SK-N-SH treated with all-trans-retinoic acid at 6 μM for 48 hours (cell line): ENCODE measurements at regions not wholly inside any gene's neighbourhood (a gene's known extent, or its start where the extent isn't known, plus 50 kb on each side); places are given as distances from the start of the nearest gene placed in this dataset.

Source experiments
- ATAC-seq: fragments of 200-7000 bp; cut with Tn5 transposase; 3 replicates; pipeline ENCODE4 v1.9.1; 2020; ENCODE audit warnings: mild to moderate bottlenecking, moderate library complexity
- ARNTL ChIP-seq: fragments of 450-650 bp; formaldehyde crosslinking; IDR thresholded peaks from 2 replicates; pipeline ENCODE4 v1.5.0; 2020; ENCODE audit warnings: low read depth, mild to moderate bottlenecking, moderate library complexity, borderline replicate concordance
- ESRRG ChIP-seq: fragments of 250-450 bp; sonication (Bioruptor Pico); IDR thresholded peaks from 2 replicates; pipeline ENCODE4 v1.6.1; 2021; ENCODE audit warnings: mild to moderate bottlenecking
- GLIS3 ChIP-seq: fragments of 250-450 bp; sonication (Bioruptor Pico); IDR thresholded peaks from 2 replicates; pipeline ENCODE4 v1.5.0; 2020; ENCODE audit warnings: mild to moderate bottlenecking, moderate library complexity
- ISL1 ChIP-seq: fragments of 250-450 bp; sonication (Bioruptor Pico); IDR thresholded peaks from 2 replicates; pipeline ENCODE4 v2.1.2; 2022; ENCODE audit warnings: mild to moderate bottlenecking, moderate library complexity
- OSR1 ChIP-seq: fragments of 250-450 bp; sonication (Bioruptor Pico); IDR thresholded peaks from 2 replicates; pipeline ENCODE4 v1.8.0; 2022; ENCODE audit warnings: moderate library complexity, mild to moderate bottlenecking, inconsistent platforms
- PPARA ChIP-seq: fragments of 250-450 bp; sonication (Bioruptor Pico); IDR thresholded peaks from 2 replicates; pipeline ENCODE4 v1.5.0; 2020; ENCODE audit warnings: mild to moderate bottlenecking, borderline replicate concordance
- SNAI2 ChIP-seq: fragments of 250-450 bp; sonication (Bioruptor Pico); IDR thresholded peaks from 2 replicates; pipeline ENCODE4 v1.5.0; 2020; ENCODE audit warnings: mild to moderate bottlenecking, moderate library complexity
- TOX ChIP-seq: fragments of 250-450 bp; sonication (Bioruptor Pico); IDR thresholded peaks from 2 replicates; pipeline ENCODE4 v1.8.0; 2021; ENCODE audit warnings: mild to moderate bottlenecking, moderate library complexity, borderline replicate concordance
- ZNF565 ChIP-seq: fragments of 450-650 bp; formaldehyde crosslinking; conservative IDR thresholded peaks from 2 replicates; pipeline ENCODE4 v1.5.0; 2020; ENCODE audit warnings: low read depth, mild to moderate bottlenecking, moderate library complexity
- ZNF70 ChIP-seq: fragments of 450-650 bp; formaldehyde crosslinking; IDR thresholded peaks from 2 replicates; pipeline ENCODE4 v1.5.0; 2020; ENCODE audit warnings: mild to moderate bottlenecking, moderate library complexity
- TF ChIP-seq, protein P1 (sequence below): fragments of 250-450 bp; sonication (Bioruptor Pico); IDR thresholded peaks from 2 replicates; pipeline ENCODE4 v1.8.0; 2020; ENCODE audit warnings: mild to moderate bottlenecking, moderate library complexity, borderline replicate concordance
- TF ChIP-seq, protein P2 (sequence below): fragments of 250-450 bp; sonication (Bioruptor Pico); IDR thresholded peaks from 2 replicates; pipeline ENCODE4 v1.8.0; 2021; ENCODE audit warnings: low read depth, mild to moderate bottlenecking, moderate library complexity, borderline replicate concordance
- TF ChIP-seq, protein P3 (sequence below): fragments of 250-450 bp; sonication (Bioruptor Pico); IDR thresholded peaks from 2 replicates; pipeline ENCODE4 v1.5.0; 2020; ENCODE audit warnings: mild to moderate bottlenecking, moderate library complexity

DNA sequence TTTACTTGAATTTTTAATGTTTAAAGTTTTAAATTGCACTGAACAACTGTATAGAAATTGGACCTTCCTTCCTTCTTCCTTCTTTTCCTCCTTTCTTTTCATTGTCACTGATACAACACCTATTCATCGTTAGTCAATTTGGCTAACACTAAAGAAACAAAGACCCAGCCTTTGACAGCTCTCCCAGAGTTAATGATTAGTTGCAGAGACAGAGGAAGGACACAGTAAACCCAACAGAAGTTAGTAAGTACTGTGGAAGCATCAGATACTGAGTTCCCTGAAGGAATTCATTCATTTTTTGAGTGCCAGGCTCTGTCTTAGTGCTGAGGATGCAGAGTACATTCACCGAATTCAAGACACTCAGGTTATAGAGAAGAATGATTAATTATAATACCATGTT, 77.9 kb upstream of the RAB27B start (continued):
- TF ChIP-seq, protein P1, sequence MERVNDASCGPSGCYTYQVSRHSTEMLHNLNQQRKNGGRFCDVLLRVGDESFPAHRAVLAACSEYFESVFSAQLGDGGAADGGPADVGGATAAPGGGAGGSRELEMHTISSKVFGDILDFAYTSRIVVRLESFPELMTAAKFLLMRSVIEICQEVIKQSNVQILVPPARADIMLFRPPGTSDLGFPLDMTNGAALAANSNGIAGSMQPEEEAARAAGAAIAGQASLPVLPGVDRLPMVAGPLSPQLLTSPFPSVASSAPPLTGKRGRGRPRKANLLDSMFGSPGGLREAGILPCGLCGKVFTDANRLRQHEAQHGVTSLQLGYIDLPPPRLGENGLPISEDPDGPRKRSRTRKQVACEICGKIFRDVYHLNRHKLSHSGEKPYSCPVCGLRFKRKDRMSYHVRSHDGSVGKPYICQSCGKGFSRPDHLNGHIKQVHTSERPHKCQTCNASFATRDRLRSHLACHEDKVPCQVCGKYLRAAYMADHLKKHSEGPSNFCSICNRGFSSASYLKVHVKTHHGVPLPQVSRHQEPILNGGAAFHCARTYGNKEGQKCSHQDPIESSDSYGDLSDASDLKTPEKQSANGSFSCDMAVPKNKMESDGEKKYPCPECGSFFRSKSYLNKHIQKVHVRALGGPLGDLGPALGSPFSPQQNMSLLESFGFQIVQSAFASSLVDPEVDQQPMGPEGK (CRISPR knock-in tag): no peak
- no peak for TF ChIP-seq TOX (CRISPR knock-in tag)
- no peak for TF ChIP-seq SNAI2 (CRISPR knock-in tag)

DNA sequence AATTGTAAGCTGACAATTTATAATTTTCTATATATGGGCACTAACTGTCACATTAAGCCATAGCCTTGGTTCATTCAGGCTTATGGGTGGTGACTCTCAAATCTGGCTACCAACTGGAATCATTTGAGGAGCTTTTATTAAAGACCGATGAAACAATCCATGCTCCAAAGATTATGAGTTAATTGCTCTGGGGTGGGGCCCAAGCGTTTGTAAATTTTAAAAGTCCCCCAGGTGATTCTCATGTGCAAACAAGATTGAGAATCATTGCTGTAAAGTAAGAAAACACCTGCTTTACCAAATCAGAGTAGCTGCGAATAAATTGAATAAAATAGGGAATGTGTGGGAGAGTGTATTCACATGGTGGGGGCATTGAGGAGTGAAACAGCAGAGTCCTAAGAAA, 76.1 kb upstream of the RAB27B start:
- TF ChIP-seq SNAI2 (CRISPR knock-in tag) (no peak), ARNTL (CRISPR knock-in tag) (no peak), OSR1 (CRISPR knock-in tag) (no peak), GLIS3 (CRISPR knock-in tag) (no peak), ZNF565 (CRISPR knock-in tag) (no peak)
- TF ChIP-seq, protein P2, sequence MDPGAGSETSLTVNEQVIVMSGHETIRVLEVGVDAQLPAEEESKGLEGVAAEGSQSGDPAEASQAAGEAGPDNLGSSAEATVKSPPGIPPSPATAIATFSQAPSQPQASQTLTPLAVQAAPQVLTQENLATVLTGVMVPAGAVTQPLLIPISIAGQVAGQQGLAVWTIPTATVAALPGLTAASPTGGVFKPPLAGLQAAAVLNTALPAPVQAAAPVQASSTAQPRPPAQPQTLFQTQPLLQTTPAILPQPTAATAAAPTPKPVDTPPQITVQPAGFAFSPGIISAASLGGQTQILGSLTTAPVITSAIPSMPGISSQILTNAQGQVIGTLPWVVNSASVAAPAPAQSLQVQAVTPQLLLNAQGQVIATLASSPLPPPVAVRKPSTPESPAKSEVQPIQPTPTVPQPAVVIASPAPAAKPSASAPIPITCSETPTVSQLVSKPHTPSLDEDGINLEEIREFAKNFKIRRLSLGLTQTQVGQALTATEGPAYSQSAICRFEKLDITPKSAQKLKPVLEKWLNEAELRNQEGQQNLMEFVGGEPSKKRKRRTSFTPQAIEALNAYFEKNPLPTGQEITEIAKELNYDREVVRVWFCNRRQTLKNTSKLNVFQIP (CRISPR knock-in tag): no peak
- ATAC-seq: no peak

DNA sequence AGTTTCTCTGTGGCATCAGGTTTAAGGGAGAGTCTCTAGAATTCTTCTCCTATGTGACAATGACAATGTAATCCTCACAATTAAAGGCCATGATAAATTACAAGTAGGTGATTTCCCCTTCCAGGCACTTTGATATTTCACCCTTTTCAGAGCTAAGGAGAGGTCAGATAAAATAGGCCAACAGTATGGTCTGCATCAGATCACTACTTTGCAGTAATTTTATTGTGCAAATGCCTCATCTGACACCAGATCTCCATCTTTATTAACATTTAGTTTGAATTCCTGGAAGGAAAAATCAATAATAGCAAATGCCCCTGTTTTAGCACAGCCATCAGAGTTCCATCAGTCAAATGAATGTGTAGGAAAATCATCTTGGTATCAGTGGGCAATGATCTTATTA, 72.8 kb upstream of the RAB27B start:
- TF ChIP-seq PPARA (CRISPR knock-in tag) (no peak), GLIS3 (CRISPR knock-in tag) (no peak), ESRRG (CRISPR knock-in tag) (no peak), ISL1 (CRISPR knock-in tag) (no peak), ZNF70 (CRISPR knock-in tag) (no peak)
- TF ChIP-seq, protein P2 (CRISPR knock-in tag): no peak
- TF ChIP-seq, protein P3, sequence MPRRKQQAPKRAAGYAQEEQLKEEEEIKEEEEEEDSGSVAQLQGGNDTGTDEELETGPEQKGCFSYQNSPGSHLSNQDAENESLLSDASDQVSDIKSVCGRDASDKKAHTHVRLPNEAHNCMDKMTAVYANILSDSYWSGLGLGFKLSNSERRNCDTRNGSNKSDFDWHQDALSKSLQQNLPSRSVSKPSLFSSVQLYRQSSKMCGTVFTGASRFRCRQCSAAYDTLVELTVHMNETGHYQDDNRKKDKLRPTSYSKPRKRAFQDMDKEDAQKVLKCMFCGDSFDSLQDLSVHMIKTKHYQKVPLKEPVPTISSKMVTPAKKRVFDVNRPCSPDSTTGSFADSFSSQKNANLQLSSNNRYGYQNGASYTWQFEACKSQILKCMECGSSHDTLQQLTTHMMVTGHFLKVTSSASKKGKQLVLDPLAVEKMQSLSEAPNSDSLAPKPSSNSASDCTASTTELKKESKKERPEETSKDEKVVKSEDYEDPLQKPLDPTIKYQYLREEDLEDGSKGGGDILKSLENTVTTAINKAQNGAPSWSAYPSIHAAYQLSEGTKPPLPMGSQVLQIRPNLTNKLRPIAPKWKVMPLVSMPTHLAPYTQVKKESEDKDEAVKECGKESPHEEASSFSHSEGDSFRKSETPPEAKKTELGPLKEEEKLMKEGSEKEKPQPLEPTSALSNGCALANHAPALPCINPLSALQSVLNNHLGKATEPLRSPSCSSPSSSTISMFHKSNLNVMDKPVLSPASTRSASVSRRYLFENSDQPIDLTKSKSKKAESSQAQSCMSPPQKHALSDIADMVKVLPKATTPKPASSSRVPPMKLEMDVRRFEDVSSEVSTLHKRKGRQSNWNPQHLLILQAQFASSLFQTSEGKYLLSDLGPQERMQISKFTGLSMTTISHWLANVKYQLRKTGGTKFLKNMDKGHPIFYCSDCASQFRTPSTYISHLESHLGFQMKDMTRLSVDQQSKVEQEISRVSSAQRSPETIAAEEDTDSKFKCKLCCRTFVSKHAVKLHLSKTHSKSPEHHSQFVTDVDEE (CRISPR knock-in tag): no peak
- no peak for ATAC-seq

GRCh38 chr18:54762386-54762785, 65.9 kb upstream of the RAB27B start:
- ATAC-seq: no peak
- TF ChIP-seq ARNTL (CRISPR knock-in tag): no peak
- TF ChIP-seq, protein P1 (CRISPR knock-in tag): no peak
- TF ChIP-seq ISL1 (CRISPR knock-in tag): no peak
- no peak for TF ChIP-seq OSR1 (CRISPR knock-in tag)
- TF ChIP-seq GLIS3 (CRISPR knock-in tag): no peak
- TF ChIP-seq, protein P2 (CRISPR knock-in tag): no peak
